Astrocyte (in vitro differentiated cells and primary cell): ENCODE measurements at regions not wholly inside any gene's neighbourhood (a gene's known extent, or its start where the extent isn't known, plus 50 kb on each side); places are given as distances from the start of the nearest gene placed in this dataset.

Experiments
- EZH2 ChIP-seq: IDR thresholded peaks from 2 replicates; pipeline ENCODE4 v1.6.1; 2012; ENCODE audit warnings: mild to moderate bottlenecking, low read length, inconsistent platforms; ENCODE audit not compliant: insufficient read depth
- TF ChIP-seq, protein P1 (sequence below): IDR thresholded peaks from 2 replicates; pipeline ENCODE4 v1.5.1; 2011; ENCODE audit warnings: low read depth, mild to moderate bottlenecking, inconsistent platforms, low read length, moderate library complexity; ENCODE audit not compliant: insufficient read depth

DNA sequence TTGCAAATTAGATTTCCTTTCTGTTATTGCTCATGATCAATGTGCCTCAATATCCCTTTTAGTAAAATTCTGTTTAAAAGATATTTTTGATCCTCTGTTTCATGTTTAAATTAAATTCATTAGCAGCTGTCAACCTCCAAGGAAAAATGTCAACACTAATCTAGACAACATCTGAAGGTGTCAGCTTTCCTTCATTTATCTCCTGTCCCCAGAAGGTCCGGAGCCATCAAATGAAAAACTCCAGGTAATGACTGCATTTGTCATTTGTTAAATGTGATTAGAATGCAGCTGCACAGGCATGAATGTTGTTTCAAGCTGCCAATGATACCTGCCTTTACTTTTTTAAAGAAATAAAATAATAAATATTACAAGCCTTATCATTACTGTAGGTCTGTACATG is 463.7 kb upstream of the SEMA3A start:
- TF ChIP-seq, protein P1, sequence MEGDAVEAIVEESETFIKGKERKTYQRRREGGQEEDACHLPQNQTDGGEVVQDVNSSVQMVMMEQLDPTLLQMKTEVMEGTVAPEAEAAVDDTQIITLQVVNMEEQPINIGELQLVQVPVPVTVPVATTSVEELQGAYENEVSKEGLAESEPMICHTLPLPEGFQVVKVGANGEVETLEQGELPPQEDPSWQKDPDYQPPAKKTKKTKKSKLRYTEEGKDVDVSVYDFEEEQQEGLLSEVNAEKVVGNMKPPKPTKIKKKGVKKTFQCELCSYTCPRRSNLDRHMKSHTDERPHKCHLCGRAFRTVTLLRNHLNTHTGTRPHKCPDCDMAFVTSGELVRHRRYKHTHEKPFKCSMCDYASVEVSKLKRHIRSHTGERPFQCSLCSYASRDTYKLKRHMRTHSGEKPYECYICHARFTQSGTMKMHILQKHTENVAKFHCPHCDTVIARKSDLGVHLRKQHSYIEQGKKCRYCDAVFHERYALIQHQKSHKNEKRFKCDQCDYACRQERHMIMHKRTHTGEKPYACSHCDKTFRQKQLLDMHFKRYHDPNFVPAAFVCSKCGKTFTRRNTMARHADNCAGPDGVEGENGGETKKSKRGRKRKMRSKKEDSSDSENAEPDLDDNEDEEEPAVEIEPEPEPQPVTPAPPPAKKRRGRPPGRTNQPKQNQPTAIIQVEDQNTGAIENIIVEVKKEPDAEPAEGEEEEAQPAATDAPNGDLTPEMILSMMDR, result no peak
- TF ChIP-seq EZH2, result no peak
